GM12878 (cell line): ENCODE measurements at regions not wholly inside any gene's neighbourhood (a gene's known extent, or its start where the extent isn't known, plus 50 kb on each side); places are given as distances from the start of the nearest gene placed in this dataset.

Experiments used
- CREB1 ChIP-seq: IDR thresholded peaks from 2 replicates; pipeline ENCODE4 v1.6.1; 2012; ENCODE audit warnings: low read depth, mild to moderate bottlenecking, inconsistent platforms
- EP300 ChIP-seq, 2 experiments: fragments of 150-350 bp in 1 of 2; IDR thresholded peaks; 2 replicates each; pipeline ENCODE4 v1.6.1; 2011 to 2012; ENCODE audit warnings: low read depth in 2 of 2, low read length in 2 of 2, borderline replicate concordance in 1 of 2, improper control_type of control experiment in 1 of 2, inconsistent platforms in 1 of 2; ENCODE audit not compliant: control insufficient read depth in 1 of 2
- EZH2 ChIP-seq: IDR thresholded peaks from 2 replicates; pipeline ENCODE4 v1.6.1; 2012; ENCODE audit warnings: low read depth, mild to moderate bottlenecking, control low read depth, inconsistent platforms, low read length, borderline replicate concordance; ENCODE audit not compliant: control insufficient read depth
- GATAD2B ChIP-seq: fragments of 450-650 bp; conservative IDR thresholded peaks from 2 replicates; pipeline ENCODE4 v1.6.1; 2017; ENCODE audit warnings: low read depth, mild to moderate bottlenecking, moderate library complexity
- HDAC6 ChIP-seq: fragments of 200-600 bp; sonication (generic); IDR thresholded peaks from one replicate; pipeline ENCODE4 v1.8.0; 2017; ENCODE audit warnings: antibody characterized with exemption; ENCODE audit not compliant: unreplicated experiment
- MAX ChIP-seq: IDR thresholded peaks from 2 replicates; pipeline ENCODE4 v1.6.1; 2012; ENCODE audit warnings: low read depth, low read length, improper control_type of control experiment
- POLR2AphosphoS2 ChIP-seq: IDR thresholded peaks from 2 replicates; pipeline ENCODE4 v1.6.1; 2011; ENCODE audit warnings: low read depth, mild to moderate bottlenecking, low read length, improper control_type of control experiment, moderate library complexity
- USF1 ChIP-seq: IDR thresholded peaks from 2 replicates; pipeline ENCODE4 v1.6.1; 2011; ENCODE audit warnings: borderline replicate concordance, low read depth, mild to moderate bottlenecking, moderate library complexity, mixed read lengths, low read length; ENCODE audit not compliant: insufficient read depth; ENCODE audit errors: extremely low read length
- ZNF687 ChIP-seq: fragments of 450-650 bp; IDR thresholded peaks from 2 replicates; pipeline ENCODE4 v1.6.1; 2017; ENCODE audit warnings: mild to moderate bottlenecking, moderate library complexity
- ZZZ3 ChIP-seq: IDR thresholded peaks from 2 replicates; pipeline ENCODE4 v1.6.1; 2011; ENCODE audit warnings: low read depth; ENCODE audit not compliant: control insufficient read depth, insufficient read length

- TF ChIP-seq EP300 (IDR thresholded peaks at IDR 0.05; ENCODE audit: borderline replicate concordance in 1 of 2, control insufficient read depth in 1 of 2, low read depth in 2 of 2, low read length in 2 of 2) (no peak), ZNF687 (peak; percentile 35; the same call in 1 of the 2 replicates), CREB1 (no peak), EZH2 (no peak), USF1 (peak; percentile 19), HDAC6 (no peak), POLR2AphosphoS2 (no peak), MAX (0 out of 2 replicates have a peak, but pooled peaks have one; percentile 25), ZZZ3 (no peak), GATAD2B (no peak)
- TF ChIP-seq, all 136 proteins: peak for 9
Observed at GRCh38 chr17:77609553-77610517, 348.7 kb upstream of the TNRC6C start (continued).
